Kidney (tissue), 10 donors: ENCODE measurements at regions not wholly inside any gene's neighbourhood (a gene's known extent, or its start where the extent isn't known, plus 50 kb on each side); places are given as distances from the start of the nearest gene placed in this dataset.
A peak's percentile ranks its signal among the peaks of the same experiment; 100 is the strongest.
"Not testable (repeated sequence)": the region's sequence is repeated elsewhere in the genome, so short reads cannot be mapped to it uniquely, and the experiment has no call there.

Source experiments
- DNase-seq, 5 donors: peaks; one replicate each; pipeline ENCODE4 v3.0.0-alpha.2; 2013 to 2020
- FAIRE-seq: peaks from 2 replicates; lab custom pipeline; 2012; peaks lifted over from hg19 to GRCh38; lab: Jason Lieb, UNC
- H3K27ac ChIP-seq, 2 donors: one replicate each; pipeline ENCODE4 v1.7.0; 2013; ENCODE audit warnings: low read depth in 2 of 2, low read length in 2 of 2, inconsistent platforms in 1 of 2
- H3K27me3 ChIP-seq: one replicate; pipeline ENCODE4 v1.7.1; 2013; ENCODE audit warnings: low read length, inconsistent platforms; ENCODE audit not compliant: control insufficient read depth, insufficient read depth
- H3K36me3 ChIP-seq, 3 donors: one replicate each; pipeline versions ENCODE4 v1.7.0 to v1.7.1; 2013; ENCODE audit warnings: low read length in 3 of 3, control low read depth in 1 of 3, inconsistent platforms in 1 of 3; ENCODE audit not compliant: insufficient read depth in 3 of 3, control insufficient read depth in 2 of 3
- H3K4me1 ChIP-seq, 3 donors: one replicate each; pipeline versions ENCODE4 v1.7.0 to v1.7.1; 2013; ENCODE audit warnings: low read length in 3 of 3, inconsistent platforms in 1 of 3, low read depth in 1 of 3; ENCODE audit not compliant: control insufficient read depth in 2 of 3, insufficient read depth in 2 of 3
- H3K4me3 ChIP-seq, 3 donors: one replicate each; pipeline versions ENCODE4 v1.7.0 to v1.8.1; 2013; ENCODE audit warnings: low read length in 3 of 3, control low read depth in 1 of 3, inconsistent platforms in 1 of 3
- H3K9ac ChIP-seq, 3 donors: one replicate each; pipeline versions ENCODE4 v1.7.0 to v1.7.1; 2013; ENCODE audit warnings: low read length in 3 of 3, control low read depth in 1 of 3, inconsistent platforms in 1 of 3
- H3K9me3 ChIP-seq, 3 donors: one replicate each; pipeline versions ENCODE4 v1.7.0 to v1.7.1; 2013; ENCODE audit warnings: low read length in 3 of 3, control low read depth in 1 of 3, inconsistent platforms in 1 of 3; ENCODE audit not compliant: control insufficient read depth in 2 of 3, insufficient read depth in 1 of 3
- intact Hi-C: fragments of 100-400 bp; cut with DNase I; formaldehyde crosslinking; loops from one replicate; pipeline ENCODE4 v1.11.1; 2022
- donor health status: control.
- donor health status: control.
- donor health status: DM: yes; HTN: yes; CAD: no.
- donor health status: Normal renal cell carcinoma (clear cell type).

DNA sequence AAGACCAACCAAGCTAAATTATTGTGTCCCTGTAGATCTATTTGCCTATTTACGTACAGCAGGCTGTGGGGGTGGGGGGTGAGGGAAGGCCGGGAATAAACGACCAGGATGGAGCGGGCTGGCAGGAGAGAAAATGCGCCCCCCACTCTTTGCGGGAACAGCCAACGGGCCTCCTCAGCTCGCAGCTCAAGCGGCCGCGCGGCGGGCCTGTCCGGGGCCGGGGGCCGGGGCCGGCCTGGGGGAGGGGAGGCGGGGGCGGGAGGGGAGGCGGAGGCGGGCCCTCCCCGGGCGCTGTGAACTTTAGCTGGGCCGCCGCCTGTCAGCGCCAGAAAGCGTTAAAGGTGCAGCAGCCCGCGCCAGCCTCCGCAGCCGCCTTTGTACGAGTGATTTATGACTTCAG, 679.1 kb downstream of the SPATA31A7 start:
- H3K27me3 ChIP-seq, DNase-seq, intact Hi-C loops, H3K4me1 ChIP-seq, H3K9ac ChIP-seq, FAIRE-seq, H3K36me3 ChIP-seq, H3K9me3 ChIP-seq, H3K4me3 ChIP-seq, H3K27ac ChIP-seq: not testable (repeated sequence)

DNA sequence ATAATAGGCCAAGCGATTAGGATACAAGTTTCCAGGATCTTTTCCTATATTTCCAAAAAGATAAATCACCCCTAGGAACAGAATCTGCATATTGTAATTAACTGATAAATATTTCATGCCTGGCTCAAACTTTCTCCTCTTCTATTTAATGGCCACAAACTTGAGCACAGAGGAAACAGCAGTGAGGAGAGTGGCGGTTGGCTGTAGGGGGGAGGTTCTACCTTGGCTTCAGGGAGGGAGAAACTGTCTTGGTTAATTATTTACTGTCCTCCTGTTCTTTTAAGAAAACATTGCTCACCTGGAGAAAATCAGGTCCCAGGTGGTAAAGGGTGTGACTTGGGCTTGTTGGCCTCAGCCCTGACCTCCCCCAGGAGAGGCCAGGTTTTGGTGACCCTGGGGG, 682.5 kb downstream of the SPATA31A7 start:
- H3K9ac ChIP-seq, H3K36me3 ChIP-seq, H3K27me3 ChIP-seq, intact Hi-C loops, H3K9me3 ChIP-seq, H3K4me1 ChIP-seq, H3K4me3 ChIP-seq, H3K27ac ChIP-seq, FAIRE-seq: not testable (repeated sequence)
- peak in 1 of 5 donors; percentile 53 for DNase-seq
